Ishikawa (cell line): ENCODE measurements at regions not wholly inside any gene's neighbourhood (a gene's known extent, or its start where the extent isn't known, plus 50 kb on each side); places are given as distances from the start of the nearest gene placed in this dataset.

Experiments
- CEBPB ChIP-seq: IDR thresholded peaks from 2 replicates; pipeline ENCODE4 v1.6.1; 2012
- CREB1 ChIP-seq: IDR thresholded peaks from 2 replicates; pipeline ENCODE4 v1.6.1; 2012; ENCODE audit warnings: low read depth
- EGR1 ChIP-seq: IDR thresholded peaks from 2 replicates; pipeline ENCODE4 v1.6.1; 2012
- EP300 ChIP-seq: IDR thresholded peaks from 2 replicates; pipeline ENCODE4 v1.6.1; 2012; ENCODE audit warnings: borderline replicate concordance
- FOXM1 ChIP-seq: IDR thresholded peaks from 2 replicates; pipeline ENCODE4 v1.6.1; 2012; ENCODE audit warnings: low read depth, borderline replicate concordance
- NFIC ChIP-seq: IDR thresholded peaks from 2 replicates; pipeline ENCODE4 v1.6.1; 2012
- RAD21 ChIP-seq: IDR thresholded peaks from 2 replicates; pipeline ENCODE4 v1.6.1; 2012; ENCODE audit warnings: low read depth
- TAF1 ChIP-seq: IDR thresholded peaks from 2 replicates; pipeline ENCODE4 v1.6.1; 2012; ENCODE audit warnings: low read depth, mild to moderate bottlenecking
- TCF12 ChIP-seq: IDR thresholded peaks from 2 replicates; pipeline ENCODE4 v1.6.1; 2012; ENCODE audit warnings: low read depth
- TEAD4 ChIP-seq: IDR thresholded peaks from 2 replicates; pipeline ENCODE4 v1.6.1; 2012
- USF1 ChIP-seq: IDR thresholded peaks from 2 replicates; pipeline ENCODE4 v1.6.1; 2012
- YY1 ChIP-seq: IDR thresholded peaks from 2 replicates; pipeline ENCODE4 v1.6.1; 2012; ENCODE audit warnings: low read depth
- ZBTB7A ChIP-seq: IDR thresholded peaks from 2 replicates; pipeline ENCODE4 v1.6.1; 2012; ENCODE audit warnings: low read depth
- TF ChIP-seq, protein P1 (sequence below): IDR thresholded peaks from 2 replicates; pipeline ENCODE4 v1.6.1; 2012; ENCODE audit warnings: low read depth, mild to moderate bottlenecking
- TF ChIP-seq, protein P2 (sequence below): IDR thresholded peaks from 2 replicates; pipeline ENCODE4 v1.6.1; 2012

GRCh38 chr18:2035056-2035455 is 536.2 kb downstream of the METTL4 start:
- TF ChIP-seq TEAD4, result no peak
- no peak for TF ChIP-seq EP300
- TF ChIP-seq FOXM1, result no peak
- no peak for TF ChIP-seq TCF12
- no peak for TF ChIP-seq CEBPB
- TF ChIP-seq, protein P1, sequence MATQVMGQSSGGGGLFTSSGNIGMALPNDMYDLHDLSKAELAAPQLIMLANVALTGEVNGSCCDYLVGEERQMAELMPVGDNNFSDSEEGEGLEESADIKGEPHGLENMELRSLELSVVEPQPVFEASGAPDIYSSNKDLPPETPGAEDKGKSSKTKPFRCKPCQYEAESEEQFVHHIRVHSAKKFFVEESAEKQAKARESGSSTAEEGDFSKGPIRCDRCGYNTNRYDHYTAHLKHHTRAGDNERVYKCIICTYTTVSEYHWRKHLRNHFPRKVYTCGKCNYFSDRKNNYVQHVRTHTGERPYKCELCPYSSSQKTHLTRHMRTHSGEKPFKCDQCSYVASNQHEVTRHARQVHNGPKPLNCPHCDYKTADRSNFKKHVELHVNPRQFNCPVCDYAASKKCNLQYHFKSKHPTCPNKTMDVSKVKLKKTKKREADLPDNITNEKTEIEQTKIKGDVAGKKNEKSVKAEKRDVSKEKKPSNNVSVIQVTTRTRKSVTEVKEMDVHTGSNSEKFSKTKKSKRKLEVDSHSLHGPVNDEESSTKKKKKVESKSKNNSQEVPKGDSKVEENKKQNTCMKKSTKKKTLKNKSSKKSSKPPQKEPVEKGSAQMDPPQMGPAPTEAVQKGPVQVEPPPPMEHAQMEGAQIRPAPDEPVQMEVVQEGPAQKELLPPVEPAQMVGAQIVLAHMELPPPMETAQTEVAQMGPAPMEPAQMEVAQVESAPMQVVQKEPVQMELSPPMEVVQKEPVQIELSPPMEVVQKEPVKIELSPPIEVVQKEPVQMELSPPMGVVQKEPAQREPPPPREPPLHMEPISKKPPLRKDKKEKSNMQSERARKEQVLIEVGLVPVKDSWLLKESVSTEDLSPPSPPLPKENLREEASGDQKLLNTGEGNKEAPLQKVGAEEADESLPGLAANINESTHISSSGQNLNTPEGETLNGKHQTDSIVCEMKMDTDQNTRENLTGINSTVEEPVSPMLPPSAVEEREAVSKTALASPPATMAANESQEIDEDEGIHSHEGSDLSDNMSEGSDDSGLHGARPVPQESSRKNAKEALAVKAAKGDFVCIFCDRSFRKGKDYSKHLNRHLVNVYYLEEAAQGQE, result no peak
- no peak for TF ChIP-seq CREB1
- TF ChIP-seq ZBTB7A, result no peak
- TF ChIP-seq TAF1, result no peak
- no peak for TF ChIP-seq USF1
- TF ChIP-seq, protein P2, sequence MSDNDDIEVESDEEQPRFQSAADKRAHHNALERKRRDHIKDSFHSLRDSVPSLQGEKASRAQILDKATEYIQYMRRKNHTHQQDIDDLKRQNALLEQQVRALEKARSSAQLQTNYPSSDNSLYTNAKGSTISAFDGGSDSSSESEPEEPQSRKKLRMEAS, result no peak
- no peak for TF ChIP-seq EGR1

DNA sequence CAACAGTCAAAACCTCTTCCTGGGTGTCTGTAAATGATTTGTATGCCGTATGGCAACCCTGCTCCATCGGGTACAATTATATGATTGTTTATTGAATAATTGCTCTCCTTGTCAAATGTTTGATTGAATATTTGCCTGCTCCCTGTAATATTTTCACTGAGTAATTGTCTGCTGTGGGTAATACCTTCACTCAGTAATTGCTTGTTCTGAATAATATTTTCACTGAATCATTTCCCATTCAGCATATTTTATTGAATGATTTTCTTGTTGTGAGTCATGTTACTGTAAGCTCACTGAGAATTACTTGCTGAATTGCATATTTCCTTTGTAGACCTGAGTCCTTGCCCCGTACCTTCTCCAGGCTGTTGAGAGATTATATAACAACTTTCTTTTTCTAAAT is 535.2 kb downstream of the METTL4 start:
- TF ChIP-seq RAD21 (no peak), TEAD4 (no peak), CEBPB (no peak), TCF12 (no peak), NFIC (no peak), EP300 (no peak), CREB1 (no peak)
- TF ChIP-seq, protein P1, result no peak

GRCh38 chr18:2040279-2040678 is 531.0 kb downstream of the METTL4 start:
- TF ChIP-seq USF1 (no peak), RAD21 (no peak), ZBTB7A (no peak), CREB1 (no peak), EGR1 (no peak), TAF1 (no peak), TCF12 (no peak), NFIC (no peak), TEAD4 (no peak), FOXM1 (no peak), YY1 (no peak), EP300 (no peak), CEBPB (no peak)
- TF ChIP-seq, protein P1, result no peak
- TF ChIP-seq, protein P2, result no peak

DNA sequence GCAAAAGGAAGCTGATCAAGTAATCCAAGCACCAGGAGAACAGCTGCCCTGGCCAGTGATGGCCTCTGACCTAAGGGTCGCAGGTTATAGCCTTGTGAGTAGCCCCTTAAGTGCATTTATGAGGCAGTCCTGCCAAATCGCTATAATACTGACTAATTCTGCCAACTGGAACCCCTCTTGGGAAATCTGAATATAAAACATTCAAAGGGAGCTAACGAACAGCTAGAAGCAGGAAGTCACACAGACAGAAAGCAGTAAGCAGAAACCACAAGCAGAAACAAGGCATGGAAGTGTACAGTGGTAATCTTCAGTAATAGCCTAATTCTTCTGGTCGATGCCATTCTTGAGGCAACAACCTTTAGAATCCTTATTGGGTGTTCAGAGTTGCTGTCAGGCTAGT is 521.3 kb downstream of the METTL4 start:
- no peak for TF ChIP-seq USF1
- no peak for TF ChIP-seq TEAD4
- no peak for TF ChIP-seq RAD21
- no peak for TF ChIP-seq NFIC
- TF ChIP-seq, protein P1, result no peak
- TF ChIP-seq EGR1, result no peak
- TF ChIP-seq CEBPB, result no peak
- no peak for TF ChIP-seq FOXM1
- TF ChIP-seq TAF1, result no peak
- TF ChIP-seq ZBTB7A, result no peak
